Left ventricle myocardium superior (tissue), 1 donor: ENCODE measurements at regions not wholly inside any gene's neighbourhood (a gene's known extent, or its start where the extent isn't known, plus 50 kb on each side); places are given as distances from the start of the nearest gene placed in this dataset.

Experiments used
- ATAC-seq: fragments of 200-7000 bp; cut with Tn5 transposase; one replicate; pipeline ENCODE4 v1.9.1; 2020; ENCODE audit warnings: mild to moderate bottlenecking, moderate library complexity
- DNase-seq: peaks from one replicate; pipeline ENCODE4 v3.0.0-alpha.2; 2020
- intact Hi-C: fragments of 100-400 bp; cut with micrococcal nuclease; formaldehyde crosslinking; loops from one replicate; pipeline ENCODE4 v1.11.0; 2022
- donor health status: DM: no; HTN: yes; CAD: no; lungs with severe emphysema.

DNA sequence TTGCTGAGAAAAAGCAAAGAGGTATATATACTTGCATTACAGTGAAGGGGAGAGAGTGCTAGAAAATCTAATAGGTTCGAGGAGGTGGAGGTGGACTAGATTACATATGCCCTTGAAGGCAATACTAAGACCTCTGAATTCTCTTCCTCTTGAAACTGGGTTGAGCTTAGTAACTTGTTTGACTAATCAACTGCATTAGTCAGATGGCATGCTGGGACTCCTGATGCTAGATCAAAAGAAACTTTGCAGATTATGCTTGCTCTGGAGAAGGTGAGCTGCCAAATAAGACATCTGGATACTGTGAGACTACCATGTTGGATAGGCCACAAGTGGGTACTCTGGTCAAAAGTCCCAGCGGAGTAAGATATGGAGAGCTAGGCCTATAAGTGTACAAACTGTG lies 331.3 kb downstream of the KLF5 start:
- intact Hi-C loops: no loop called here
- no peak for DNase-seq
- ATAC-seq: no peak

DNA sequence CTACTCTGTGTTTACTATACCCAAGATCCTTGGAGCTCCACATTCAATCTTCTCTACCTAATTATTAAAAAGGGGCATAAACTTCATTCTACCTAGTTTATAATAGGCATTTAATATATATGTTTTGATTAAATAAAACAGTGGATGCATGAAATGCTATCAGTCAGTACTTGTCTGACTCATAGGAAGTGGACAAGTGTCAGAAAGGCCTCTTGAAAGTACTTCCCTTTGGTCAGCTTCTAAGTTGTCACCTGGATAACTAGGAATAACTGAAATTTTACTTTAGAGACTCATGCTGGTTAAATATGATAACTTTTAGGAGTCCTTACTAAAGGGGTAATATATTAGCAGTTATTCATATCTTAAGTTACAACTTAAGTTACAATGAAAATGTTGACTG lies 329.8 kb downstream of the KLF5 start:
- ATAC-seq (no peak), DNase-seq (no peak)
- intact Hi-C loops: no loop called here

DNA sequence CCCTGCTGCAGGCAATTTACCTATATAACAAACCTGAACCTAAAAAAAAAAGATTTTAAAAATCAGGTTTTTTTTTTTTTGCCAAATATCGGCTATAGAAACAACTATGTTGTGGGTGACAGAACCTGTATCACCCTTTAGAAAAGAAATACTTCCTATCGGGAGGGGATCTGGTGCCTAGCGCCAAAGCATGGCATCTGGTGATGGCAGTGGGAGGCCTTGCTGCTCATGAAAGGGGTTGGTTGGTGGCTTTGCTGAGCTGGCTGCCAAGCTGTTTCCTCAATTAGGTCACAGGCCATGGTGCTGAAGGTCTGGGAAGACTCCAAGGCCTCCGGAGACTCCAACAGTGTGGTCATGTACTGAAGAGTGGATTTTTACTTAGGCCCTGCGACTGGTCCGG lies 328.5 kb downstream of the KLF5 start:
- ATAC-seq (no peak), DNase-seq (no peak)
- intact Hi-C loops: no loop called here

DNA sequence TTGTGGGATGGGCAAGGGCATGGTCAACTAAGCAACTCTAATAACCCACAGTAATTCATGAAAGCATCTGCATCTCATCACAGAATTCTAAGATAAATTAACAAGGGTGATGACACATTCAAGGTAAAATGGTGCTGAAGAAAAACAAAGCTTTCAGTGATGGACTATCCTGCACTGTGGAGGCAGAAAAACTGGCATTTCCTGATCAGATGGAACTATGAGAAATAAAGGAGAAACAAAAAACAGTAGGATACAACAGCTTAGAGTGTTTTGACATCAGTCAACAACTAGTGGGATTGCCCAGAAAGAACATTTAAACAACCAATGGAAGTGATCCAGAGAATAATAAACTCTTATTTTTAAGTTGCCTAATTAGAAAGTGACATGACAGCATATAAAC lies 327.0 kb downstream of the KLF5 start:
- DNase-seq (no peak), ATAC-seq (no peak)
- intact Hi-C loops: no loop called here

DNA sequence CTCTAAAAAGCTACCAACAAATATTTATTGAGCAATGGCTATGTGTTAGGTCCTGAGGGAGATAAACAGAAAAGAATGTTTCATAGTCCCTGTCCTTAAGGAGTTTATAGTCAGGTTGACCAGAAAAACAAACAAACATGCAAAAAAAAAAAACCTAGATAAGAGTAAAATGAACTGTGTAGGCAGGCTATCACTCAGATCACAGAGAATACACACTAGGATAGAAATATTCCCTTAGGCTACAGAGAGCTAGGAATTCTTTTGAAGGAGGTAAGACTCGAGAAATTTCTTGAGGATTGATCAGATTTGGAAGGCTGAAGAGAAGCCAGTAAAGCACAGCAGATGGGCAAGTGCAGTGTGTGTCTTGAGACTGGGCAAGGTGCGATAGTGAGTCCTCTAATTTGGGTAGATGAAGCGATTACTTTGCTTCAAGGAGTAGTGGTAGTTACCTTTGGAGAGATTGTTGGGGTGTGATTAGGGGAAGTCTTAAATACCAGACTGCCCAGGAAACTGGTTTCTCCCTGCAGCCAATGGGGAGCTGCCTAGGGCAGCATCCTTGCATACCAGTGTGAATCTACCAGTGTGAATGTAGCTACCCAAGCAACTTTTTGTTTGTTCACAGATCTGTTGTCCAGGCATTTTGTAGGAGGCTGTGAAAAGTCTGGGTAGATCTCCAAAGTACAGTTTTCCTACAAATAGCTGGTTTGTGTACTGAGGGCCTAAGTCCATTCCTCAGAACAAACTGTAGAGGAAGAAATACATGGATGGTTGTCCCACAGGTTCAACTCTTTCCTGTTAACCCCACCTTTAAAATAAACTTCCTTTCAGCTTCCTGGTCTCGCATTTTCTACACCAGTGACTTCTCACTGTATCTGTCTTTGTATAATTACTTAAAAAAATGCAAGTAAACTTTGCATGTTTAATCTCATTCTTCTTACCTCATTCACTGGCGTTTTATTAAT lies 314.1 kb downstream of the KLF5 start:
- intact Hi-C loops: no loop called here
- ATAC-seq: no peak
- no peak for DNase-seq

DNA sequence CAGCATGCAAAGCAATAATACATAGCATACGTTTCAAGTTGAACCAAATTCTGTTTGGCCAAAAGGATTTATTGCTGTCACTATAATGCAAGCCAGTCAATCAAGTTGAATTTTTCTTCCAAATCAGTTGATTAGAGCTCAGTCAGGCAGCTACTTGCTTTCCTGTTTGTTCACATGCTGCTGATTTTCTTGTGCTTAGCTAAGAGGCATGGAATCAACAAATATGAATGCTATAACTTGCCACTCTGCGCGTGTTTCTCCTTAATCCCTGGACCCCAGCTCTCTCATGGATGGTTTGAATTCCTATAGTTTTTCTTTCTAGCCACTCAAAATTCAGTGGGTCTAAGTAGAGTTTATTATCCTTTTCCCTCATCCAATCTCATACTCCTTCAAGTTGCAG lies 311.3 kb downstream of the KLF5 start:
- ATAC-seq: no peak
- intact Hi-C loops: no loop called here

DNA sequence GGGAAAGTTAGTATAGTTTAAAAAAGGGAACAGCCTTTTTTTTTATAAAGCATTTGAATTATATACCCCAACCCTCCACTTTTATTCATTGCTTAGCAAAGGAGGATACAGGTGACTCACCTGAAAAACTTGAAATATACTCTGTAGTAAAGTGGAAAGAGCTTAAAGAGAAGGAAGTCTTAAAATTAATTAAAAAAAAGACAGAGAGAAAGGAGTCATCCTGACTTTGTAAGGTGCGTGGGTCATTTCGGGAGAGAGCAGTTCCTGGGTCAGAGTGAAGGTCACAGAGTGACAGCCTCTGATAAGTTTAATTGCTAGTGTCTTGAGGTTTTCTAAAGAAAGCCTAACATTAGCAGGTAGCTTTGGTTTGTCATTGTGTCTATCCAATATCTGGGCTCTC lies 310.3 kb downstream of the KLF5 start:
- ATAC-seq: no peak

More for the DNA sequence above, 311.3 kb downstream of the KLF5 start:
- DNase-seq: no peak

DNA sequence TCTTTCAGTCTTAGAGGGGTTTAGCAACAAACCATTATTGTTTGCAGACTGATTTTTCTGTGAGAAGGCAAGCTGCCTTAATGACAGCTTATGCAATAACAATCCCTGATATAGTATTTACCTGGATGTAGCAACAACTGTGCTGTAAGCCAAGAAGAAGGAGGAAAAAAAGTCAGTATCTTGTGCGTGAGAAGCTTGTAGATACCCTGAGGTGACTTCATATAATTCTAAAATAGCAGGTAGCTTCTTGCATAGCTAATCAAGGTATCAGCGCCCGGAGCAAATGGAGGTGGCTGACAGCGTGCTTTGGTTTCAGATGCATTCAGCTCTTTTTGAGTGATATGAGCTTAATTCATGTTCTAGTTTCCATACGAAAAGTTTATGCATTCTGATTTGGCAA lies 309.8 kb downstream of the KLF5 start:
- DNase-seq (no peak), ATAC-seq (no peak)
- intact Hi-C loops: no loop called here

More for the DNA sequence above, 310.3 kb downstream of the KLF5 start:
- intact Hi-C loops: no loop called here
- no peak for DNase-seq

DNA sequence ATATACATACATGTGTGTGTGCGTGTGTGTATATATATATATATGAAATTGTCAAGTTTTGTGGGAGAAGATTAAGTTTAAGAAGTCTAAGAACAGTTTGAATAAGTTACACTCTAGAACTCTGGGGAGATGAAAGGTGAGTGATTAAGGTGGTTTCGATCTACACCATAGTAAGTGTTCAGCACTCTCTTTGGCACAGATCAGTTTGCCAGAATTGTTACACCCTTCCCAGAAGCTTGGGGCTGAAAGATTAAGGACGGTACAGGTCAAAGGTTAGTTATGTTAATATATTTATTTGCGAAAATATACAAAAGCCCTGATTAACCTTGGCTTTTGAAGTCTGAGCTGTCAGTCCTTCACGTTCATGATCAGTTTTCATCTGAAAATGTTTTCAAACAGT lies 309.1 kb downstream of the KLF5 start:
- DNase-seq: no peak
- ATAC-seq: no peak
- intact Hi-C loops: no loop called here

DNA sequence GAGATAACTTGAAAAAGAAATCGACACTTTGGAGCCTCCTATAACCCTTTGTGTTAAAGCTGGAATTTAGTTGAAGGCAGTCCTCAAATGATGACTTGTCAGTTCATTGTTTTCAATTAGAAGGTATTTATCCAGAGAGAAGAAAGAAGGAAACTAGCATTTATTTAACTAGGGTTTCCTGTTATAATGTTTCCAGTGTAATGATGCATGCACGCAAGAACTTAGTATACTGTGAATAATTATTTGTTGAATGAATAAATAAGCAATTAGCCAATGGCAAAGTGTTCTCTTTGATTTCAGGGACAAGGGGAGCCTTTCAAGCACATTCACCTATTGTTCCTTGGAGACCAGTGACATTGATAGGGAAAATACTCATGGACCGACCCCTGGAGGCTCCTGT lies 307.4 kb downstream of the KLF5 start:
- intact Hi-C loops: no loop called here
- no peak for ATAC-seq
- no peak for DNase-seq

DNA sequence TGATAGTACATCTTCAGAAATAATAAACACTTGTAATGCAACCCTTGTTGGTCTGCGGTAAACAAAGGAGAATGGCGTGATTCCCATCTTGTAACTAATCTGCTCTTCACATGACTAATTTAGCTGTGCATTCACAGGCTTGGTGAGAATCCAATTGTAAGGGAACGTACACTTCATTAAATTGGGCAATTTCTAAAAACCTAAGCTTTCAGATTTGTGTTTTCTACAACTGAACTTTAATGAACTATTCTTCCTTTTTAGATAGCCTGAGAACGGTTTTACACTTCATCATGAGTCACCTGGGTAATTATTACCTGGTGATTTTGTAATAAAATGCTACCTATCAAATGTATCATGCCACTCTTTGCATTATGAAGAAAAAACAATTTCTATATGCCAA lies 306.9 kb downstream of the KLF5 start:
- intact Hi-C loops: no loop called here
- ATAC-seq: no peak

DNA sequence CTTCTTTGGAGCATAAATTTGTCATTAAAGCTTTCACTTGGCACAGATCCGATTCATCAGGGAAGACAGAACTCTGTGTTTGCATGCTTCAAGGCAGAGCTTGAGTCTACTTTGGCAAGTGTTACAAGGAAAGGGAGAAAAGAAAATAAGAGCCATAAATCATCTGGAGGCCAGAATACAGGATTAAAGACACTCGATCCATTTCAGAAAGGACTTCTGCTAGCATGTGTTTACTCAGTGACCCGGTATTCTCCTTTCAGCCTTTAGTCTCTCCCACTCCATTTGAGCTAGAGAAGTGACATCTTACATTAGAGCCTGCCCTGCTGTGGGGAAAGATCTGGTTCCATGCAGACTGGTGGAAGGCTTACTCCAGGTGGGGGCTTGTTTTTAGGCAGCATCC lies 306.4 kb downstream of the KLF5 start:
- ATAC-seq: no peak
- intact Hi-C loops: no loop called here
- no peak for DNase-seq

More for the DNA sequence above, 306.9 kb downstream of the KLF5 start:
- no peak for DNase-seq

DNA sequence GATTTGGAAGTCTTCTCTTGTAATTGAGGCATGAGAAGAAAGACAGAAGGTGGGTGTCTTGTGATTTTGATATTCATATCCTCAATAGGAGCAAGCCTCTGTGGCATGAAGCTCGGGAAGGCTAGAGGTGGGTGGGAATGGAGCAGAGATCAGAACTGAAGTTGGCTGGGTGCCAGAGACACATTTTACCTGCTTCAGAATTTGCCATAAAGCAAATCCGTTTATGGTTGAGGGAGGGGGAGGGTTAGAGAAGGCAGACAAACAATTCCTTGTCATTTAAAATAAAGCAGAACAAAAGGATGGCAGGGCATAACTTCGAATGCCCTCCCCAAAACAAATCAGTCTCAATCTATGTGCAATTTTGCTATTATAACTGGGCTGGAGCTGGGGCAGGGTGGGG lies 305.9 kb downstream of the KLF5 start:
- DNase-seq (no peak), ATAC-seq (no peak)
- intact Hi-C loops: no loop called here

DNA sequence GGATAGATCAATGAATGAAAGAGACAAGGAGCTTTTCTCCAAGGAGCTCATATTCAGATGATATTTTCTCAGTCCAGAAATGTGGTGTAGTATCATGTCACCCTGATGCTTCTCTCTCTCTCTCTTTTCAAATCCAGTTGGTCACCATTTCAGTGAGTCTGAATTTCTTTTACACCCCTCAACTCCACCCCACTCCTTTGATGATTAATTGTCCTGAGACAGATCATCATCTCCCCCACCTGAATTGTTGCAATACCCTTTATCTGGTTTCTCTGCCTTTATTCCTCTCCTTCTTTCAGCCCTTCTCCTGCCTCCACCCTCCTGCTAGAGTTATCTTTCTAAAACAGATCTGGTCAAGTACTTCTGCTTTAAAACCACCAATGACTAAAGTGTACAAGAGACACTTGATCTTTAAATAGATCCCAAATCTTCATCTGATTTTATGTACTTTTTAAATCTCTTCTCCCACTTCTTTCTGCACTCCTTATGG lies 299.8 kb downstream of the KLF5 start:
- ATAC-seq (no peak), DNase-seq (no peak)
- intact Hi-C loops: no loop called here

DNA sequence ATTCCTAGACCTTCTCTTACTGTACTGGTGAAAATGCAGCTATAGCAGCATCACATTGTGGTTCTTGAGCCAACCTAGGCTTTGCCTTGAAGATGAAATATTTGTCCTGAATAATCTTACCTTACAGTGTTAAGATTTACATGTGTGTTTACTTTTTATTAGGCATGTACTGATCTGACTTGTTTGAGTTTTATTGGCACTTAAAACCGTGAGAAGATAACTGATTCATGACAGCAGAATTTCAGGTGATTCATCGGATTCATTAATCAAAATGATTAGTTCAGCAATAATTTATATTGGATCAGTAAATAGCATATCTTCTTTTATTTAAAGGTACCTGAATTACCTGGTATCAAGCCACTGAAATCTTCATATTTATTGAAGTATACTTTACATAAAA lies 296.3 kb downstream of the KLF5 start:
- ATAC-seq (no peak), DNase-seq (no peak)
- intact Hi-C loops: no loop called here

DNA sequence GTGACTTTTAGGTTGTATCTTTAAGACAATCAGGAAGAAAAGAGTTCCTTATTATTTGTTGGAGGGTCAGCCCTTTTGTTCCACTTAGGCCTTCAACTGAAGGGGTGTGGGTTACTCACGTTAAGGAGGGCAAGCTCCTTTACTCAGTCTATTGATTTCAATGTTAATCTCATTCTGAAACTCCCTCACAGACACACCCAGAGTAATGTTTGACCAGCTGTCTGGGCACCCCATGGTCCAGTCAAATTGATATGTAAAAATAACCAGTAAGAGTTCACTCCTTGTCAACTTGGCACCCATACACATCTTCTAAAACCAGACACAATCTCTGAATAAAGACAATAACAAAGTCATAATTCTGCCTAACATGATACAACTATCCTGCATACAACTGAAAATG lies 292.9 kb downstream of the KLF5 start:
- intact Hi-C loops: no loop called here
- no peak for ATAC-seq
- no peak for DNase-seq

DNA sequence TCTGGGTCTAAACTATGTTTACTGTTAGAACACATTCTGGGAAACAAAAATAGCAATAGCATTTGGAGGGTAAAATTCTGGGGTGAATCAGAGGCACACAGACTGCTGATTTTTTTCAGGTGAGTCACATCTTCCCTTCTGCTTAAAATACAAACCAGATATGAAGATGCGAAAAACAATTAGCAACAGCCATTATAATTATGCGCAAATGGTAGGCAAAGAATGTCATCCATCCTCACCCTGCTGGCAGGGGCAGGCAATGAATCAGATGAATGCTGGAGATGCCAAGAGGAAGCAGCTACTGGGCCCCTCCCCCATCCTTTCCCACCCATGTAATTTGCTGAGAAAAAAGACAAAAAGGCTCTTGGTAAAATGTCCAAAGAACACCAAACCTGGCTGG lies 282.9 kb downstream of the KLF5 start:
- ATAC-seq (no peak), DNase-seq (no peak)
- intact Hi-C loops: no loop called here

DNA sequence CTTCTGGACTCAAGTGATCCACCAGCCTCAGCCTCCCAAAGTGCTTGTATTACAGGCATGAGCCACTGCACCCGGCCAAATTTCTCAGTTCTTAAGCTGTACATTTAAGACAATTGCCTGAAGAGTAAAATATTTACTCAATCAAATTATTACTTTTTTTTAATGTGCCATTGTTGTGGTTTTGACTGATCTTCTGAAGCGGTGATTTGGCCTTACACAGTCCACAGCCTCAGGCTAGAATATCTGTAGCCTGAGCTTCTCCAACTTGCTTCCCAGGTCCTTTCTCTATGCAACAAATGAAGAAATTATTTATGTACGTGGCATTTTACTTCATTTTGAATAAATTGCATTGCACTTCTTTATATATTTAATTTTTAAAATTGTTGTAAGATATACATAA lies 281.3 kb downstream of the KLF5 start:
- ATAC-seq (no peak), DNase-seq (no peak)
- intact Hi-C loops: no loop called here

DNA sequence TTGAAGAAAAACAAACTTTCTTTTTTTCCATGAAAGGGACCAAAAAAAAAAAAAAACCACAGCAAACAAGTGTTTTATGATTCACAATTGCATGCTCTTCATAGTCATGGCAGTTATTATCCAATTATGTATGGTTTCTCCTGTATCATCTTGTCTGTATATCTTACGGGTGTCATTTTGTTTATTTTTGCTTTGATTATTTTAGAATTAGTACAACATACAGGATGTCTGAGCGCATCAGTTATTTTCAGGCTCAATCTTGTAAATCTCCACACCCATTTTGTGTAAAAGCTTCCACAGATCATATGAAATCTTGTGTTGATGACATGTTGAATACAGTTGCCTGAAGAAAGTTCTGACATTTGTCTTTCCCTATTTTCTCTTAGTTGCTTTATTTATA lies 280.3 kb downstream of the KLF5 start:
- ATAC-seq: no peak
- intact Hi-C loops: no loop called here
- DNase-seq: no peak

DNA sequence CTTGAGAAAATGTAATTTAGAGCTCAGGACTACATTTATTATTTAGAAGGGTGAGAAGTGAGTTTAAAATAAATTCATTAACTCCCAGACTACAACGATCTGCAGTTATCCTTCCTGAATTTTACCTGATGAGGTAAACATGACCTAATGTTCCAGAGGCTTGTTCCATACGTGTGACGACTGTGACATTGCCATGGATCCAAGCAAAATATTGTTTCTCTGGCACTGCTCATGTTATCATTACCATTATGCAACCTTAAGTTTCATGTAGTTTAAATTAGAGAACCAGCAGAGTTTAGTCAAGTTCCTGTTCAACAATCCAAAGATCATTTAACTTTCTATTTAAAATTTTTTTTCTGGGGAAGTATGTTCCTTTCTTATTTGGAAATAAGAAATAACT lies 279.6 kb downstream of the KLF5 start:
- intact Hi-C loops: no loop called here
- no peak for ATAC-seq

DNA sequence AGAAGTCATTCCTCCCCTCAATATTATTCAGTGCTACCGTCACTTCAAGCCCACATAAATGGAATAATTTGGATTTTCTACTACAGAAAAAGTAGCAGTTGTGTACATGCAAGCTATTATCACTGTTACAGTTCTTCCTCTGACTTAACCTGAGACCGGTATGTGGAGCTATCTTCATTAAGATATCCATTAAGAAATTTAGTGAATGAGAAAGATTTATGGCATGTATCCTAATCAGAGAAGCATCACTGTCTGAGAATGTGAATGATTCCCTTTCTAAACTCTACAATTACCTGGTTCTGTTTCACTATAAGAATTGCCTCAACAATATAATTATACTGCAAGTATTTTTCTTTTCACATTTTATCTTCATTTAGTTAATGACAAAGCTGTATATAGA lies 278.7 kb downstream of the KLF5 start:
- intact Hi-C loops: no loop called here
- ATAC-seq (no peak), DNase-seq (no peak)

More for the DNA sequence above, 279.6 kb downstream of the KLF5 start:
- no peak for DNase-seq
